ENCODE measurements at regions not wholly inside any gene's neighbourhood (a gene's known extent, or its start where the extent isn't known, plus 50 kb on each side); places are given as distances from the start of the nearest gene placed in this dataset.
"Not testable (repeated sequence)": the region's sequence is repeated elsewhere in the genome, so short reads cannot be mapped to it uniquely, and the experiment has no call there.

- DNase-seq = not testable (repeated sequence)
These were observed 63.1 kb downstream of the TRIM43 start for GRCh38 chr2:95654897-95655296.

GRCh38 chr2:95656553-95656952 is 64.8 kb downstream of the TRIM43 start:
- not testable (repeated sequence) for DNase-seq

- not testable (repeated sequence) for DNase-seq
These were observed 66.1 kb downstream of the TRIM43 start for GRCh38 chr2:95657937-95658336.

- not testable (repeated sequence) for DNase-seq
These were observed 69.2 kb downstream of the TRIM43 start for GRCh38 chr2:95660766-95661562.

- not testable (repeated sequence) for DNase-seq
These were observed 72.0 kb downstream of the TRIM43 start for GRCh38 chr2:95663471-95664441.

GRCh38 chr2:95666636-95667035 is 74.8 kb downstream of the TRIM43 start:
- not testable (repeated sequence) for DNase-seq

GRCh38 chr2:95667480-95667879 is 75.7 kb downstream of the TRIM43 start:
- no peak for DNase-seq

GRCh38 chr2:95668934-95669333 is 77.1 kb downstream of the TRIM43 start:
- not testable (repeated sequence) for DNase-seq

GRCh38 chr2:95669441-95669991 is 77.7 kb downstream of the TRIM43 start:
- no peak for DNase-seq

- DNase-seq = no peak
These were observed 78.4 kb downstream of the TRIM43 start for GRCh38 chr2:95670167-95670566.

GRCh38 chr2:95670686-95671085 is 78.9 kb downstream of the TRIM43 start:
- DNase-seq = no peak

GRCh38 chr2:95671171-95671570 is 79.4 kb downstream of the TRIM43 start:
- not testable (repeated sequence) for DNase-seq

GRCh38 chr2:95671992-95672391 is 80.2 kb downstream of the TRIM43 start:
- not testable (repeated sequence) for DNase-seq

- not testable (repeated sequence) for DNase-seq
These were observed 80.7 kb downstream of the TRIM43 start for GRCh38 chr2:95672500-95672899.

- DNase-seq = no peak
These were observed 82.4 kb downstream of the TRIM43 start for GRCh38 chr2:95674186-95674585.

- DNase-seq = not testable (repeated sequence)
These were observed 84.8 kb downstream of the TRIM43 start for GRCh38 chr2:95676573-95676972.

GRCh38 chr2:95677346-95677745 is 85.5 kb downstream of the TRIM43 start:
- DNase-seq = no peak

- DNase-seq = not testable (repeated sequence)
These were observed 86.0 kb downstream of the TRIM43 start for GRCh38 chr2:95677833-95678232.

- DNase-seq = not testable (repeated sequence)
These were observed 89.4 kb downstream of the TRIM43 start for GRCh38 chr2:95681158-95681557.

- DNase-seq = not testable (repeated sequence)
These were observed 89.8 kb downstream of the TRIM43 start for GRCh38 chr2:95681589-95682081.

- DNase-seq = not testable (repeated sequence)
These were observed 91.2 kb downstream of the TRIM43 start for GRCh38 chr2:95682889-95683517.

GRCh38 chr2:95685513-95685912 is 93.7 kb downstream of the TRIM43 start:
- DNase-seq = no peak

Measured in NCI-H2171 (cell line).